GM06990 (cell line): ENCODE measurements at regions not wholly inside any gene's neighbourhood (a gene's known extent, or its start where the extent isn't known, plus 50 kb on each side); places are given as distances from the start of the nearest gene placed in this dataset.

Source experiments
- DNase-seq: peaks from one replicate; pipeline ENCODE4 v3.0.0-alpha.2; 2011; ENCODE audit not compliant: insufficient read length; ENCODE audit errors: extremely low read depth
- H3K27me3 ChIP-seq: replicated peaks from 2 replicates; pipeline ENCODE4 v1.6.0; 2011; ENCODE audit warnings: low read length; ENCODE audit not compliant: control insufficient read depth, insufficient read depth
- H3K36me3 ChIP-seq: 2 replicates; pipeline ENCODE4 v1.5.1; 2011; ENCODE audit warnings: low read length; ENCODE audit not compliant: control insufficient read depth, insufficient read depth
- H3K4me3 ChIP-seq: replicated peaks from 2 replicates; pipeline ENCODE4 v1.5.1; 2011; ENCODE audit warnings: low read depth, mild to moderate bottlenecking, control low read depth, low read length
- TF ChIP-seq, protein P1 (sequence below): IDR thresholded peaks from 2 replicates; pipeline ENCODE4 v1.5.1; 2011; ENCODE audit warnings: low read length, control low read depth, mild to moderate bottlenecking, inconsistent platforms; ENCODE audit not compliant: insufficient read depth, poor library complexity, severe bottlenecking

DNA sequence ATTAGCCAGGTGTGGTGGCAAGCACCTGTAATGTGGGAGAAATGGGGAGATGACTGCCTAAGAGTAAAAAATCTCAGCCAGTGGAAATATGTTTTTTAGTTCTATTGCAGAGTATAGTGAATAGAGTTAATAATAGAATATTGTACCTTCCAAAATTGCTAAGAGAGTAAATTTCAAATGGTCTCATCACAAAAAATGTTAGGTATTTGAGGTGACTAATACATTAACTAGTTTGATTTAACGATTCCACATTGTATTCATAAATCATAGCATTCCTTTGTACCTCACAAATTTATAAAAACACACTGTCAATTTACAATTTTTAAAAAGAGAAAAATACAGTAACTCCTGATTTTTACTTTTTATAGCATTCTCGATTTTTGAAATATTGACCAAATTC lies 681.5 kb upstream of the EPHA5 start:
- Histone ChIP-seq H3K4me3 (no peak overlapping the region), H3K27me3 (no peaks in the 10 kb centered on the region), H3K36me3 (no peaks in the 10 kb centered on the region)
- DNase-seq, result no peak
- TF ChIP-seq, protein P1, sequence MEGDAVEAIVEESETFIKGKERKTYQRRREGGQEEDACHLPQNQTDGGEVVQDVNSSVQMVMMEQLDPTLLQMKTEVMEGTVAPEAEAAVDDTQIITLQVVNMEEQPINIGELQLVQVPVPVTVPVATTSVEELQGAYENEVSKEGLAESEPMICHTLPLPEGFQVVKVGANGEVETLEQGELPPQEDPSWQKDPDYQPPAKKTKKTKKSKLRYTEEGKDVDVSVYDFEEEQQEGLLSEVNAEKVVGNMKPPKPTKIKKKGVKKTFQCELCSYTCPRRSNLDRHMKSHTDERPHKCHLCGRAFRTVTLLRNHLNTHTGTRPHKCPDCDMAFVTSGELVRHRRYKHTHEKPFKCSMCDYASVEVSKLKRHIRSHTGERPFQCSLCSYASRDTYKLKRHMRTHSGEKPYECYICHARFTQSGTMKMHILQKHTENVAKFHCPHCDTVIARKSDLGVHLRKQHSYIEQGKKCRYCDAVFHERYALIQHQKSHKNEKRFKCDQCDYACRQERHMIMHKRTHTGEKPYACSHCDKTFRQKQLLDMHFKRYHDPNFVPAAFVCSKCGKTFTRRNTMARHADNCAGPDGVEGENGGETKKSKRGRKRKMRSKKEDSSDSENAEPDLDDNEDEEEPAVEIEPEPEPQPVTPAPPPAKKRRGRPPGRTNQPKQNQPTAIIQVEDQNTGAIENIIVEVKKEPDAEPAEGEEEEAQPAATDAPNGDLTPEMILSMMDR, result no peak

DNA sequence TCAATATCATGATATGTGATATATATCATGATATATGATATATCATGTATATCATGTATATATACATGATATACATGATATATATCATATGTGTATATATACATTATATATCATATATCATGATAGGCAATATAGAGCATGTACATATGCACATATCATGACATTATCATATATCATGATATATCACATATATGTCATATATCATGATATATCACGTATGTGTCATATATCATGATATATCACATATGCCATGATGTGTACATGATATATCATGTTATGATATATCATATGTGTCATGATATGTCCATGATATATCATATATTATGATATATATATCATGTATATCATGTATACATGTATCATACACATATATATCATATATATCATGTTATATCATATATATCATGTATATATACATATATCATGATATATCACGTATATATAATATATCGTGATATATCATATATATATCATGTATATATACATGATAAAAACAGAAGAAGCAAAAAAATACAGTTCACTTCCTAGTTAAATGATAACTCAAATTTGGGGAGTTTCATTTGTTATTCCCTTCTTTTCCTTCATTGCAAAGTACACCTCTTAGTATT lies 670.1 kb upstream of the EPHA5 start:
- no peaks in the 10 kb centered on the region for H3K27me3 ChIP-seq
- no peak for DNase-seq
- no peak overlapping the region for H3K4me3 ChIP-seq
- TF ChIP-seq, protein P1, result no peak
- H3K36me3 ChIP-seq, result no peaks in the 10 kb centered on the region

DNA sequence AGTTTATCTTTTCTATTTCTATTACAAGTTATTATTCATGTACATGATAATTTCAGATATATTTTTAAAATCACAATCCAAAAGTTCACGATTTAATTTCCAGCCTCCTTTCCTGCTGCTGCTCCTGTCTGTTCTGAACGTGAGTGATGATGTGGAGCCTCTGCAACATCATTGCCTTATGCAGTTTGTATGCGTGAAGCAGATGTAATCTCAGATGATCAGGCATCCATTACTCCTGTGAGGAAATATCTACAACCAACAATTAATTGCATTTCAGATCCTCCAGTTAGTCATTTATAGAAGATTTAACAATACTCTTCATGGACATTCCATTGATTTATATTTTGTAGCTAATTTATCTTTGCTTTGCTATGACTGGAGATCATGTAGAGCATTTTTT lies 668.7 kb upstream of the EPHA5 start:
- no peak for DNase-seq
- Histone ChIP-seq H3K27me3 (no peaks in the 10 kb centered on the region), H3K4me3 (no peak overlapping the region), H3K36me3 (no peaks in the 10 kb centered on the region)
- TF ChIP-seq, protein P1, result no peak

DNA sequence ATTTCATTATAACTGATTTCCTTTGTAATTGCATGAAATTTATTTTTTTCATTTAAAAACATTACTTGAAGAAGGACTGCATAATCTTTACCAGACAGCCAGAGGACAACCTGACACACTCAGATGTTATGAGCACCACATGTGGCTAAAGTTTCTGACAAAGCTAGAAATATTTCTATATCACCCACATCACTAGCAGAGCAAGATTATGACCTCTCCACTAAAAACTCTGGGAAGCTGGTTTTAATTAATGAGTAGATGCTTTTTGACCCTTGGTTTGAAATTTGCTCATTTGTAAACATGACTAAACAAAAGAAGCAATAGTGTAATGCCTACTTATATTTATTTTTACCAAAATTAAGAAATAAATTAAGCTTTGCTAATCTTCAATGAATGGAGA lies 661.5 kb upstream of the EPHA5 start:
- Histone ChIP-seq H3K27me3 (no peaks in the 10 kb centered on the region), H3K4me3 (no peak overlapping the region), H3K36me3 (no peaks in the 10 kb centered on the region)
- no peak for DNase-seq
- TF ChIP-seq, protein P1, result no peak

DNA sequence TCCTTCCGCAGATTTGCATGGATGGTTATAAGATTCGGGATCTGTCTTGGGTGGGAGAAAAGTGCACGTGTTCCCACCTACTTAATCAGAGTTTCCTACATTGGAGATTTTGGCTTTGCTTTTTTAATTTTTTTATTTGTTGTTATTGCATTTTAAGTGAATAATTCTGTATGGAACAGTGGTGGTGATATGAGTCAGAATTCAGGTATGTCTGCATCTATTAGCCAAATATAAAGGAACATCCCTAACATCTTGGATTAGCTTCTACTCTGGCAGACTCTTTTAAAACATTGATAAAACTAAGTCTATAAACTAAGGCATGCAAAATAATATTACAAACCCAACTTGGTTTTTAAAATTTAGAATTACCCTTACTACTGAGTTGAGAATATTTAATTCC lies 659.8 kb upstream of the EPHA5 start:
- TF ChIP-seq, protein P1, result no peak
- DNase-seq, result no peak
- no peaks in the 10 kb centered on the region for H3K27me3 ChIP-seq
- H3K4me3 ChIP-seq, result no peak overlapping the region
- no peaks in the 10 kb centered on the region for H3K36me3 ChIP-seq

DNA sequence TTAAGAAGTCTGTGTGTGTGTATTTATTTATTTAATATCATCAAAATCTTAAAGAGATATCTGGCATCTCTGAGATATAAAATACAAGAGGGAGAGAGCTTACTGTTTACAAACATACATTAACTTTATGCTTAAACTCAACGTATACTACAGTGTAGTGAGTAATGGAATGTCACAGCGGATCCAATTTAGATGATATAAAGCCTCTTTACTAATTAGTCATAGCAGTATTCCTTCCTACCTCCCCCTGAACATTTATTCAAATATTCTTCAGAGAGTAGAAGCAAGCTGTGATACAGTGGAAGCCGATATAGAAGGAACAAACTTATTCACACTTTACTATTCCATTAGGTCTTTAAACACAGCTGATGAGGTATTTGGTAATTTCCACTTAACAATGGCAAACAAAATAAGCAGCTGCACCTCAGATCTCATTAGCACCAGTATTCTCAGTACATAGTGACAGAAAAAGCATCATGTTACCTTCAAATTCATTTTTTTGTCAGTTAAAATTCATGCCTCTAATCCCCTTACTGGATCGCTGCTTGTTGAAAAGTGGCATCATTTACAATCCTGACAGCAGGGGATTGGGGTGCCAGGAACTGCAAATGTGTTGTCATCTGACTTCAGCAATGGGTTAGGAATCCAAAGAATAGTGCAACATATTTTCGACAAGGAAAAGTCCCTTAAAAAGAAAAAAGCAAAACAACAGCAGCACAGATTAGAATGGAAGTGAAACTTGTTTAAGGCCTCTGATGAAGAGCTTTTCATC lies 658.7 kb upstream of the EPHA5 start:
- DNase-seq, result no peak
- TF ChIP-seq, protein P1, result no peak
- Histone ChIP-seq H3K36me3 (no peaks in the 10 kb centered on the region), H3K4me3 (no peak overlapping the region), H3K27me3 (no peaks in the 10 kb centered on the region)
